ENCODE measurements at regions not wholly inside any gene's neighbourhood (a gene's known extent, or its start where the extent isn't known, plus 50 kb on each side); places are given as distances from the start of the nearest gene placed in this dataset.

- DNase-seq (ENCODE audit: low read depth): no peak
- no peak overlapping the region for H3K4me3 ChIP-seq (ENCODE audit: low read length)
- TF ChIP-seq, protein P1, sequence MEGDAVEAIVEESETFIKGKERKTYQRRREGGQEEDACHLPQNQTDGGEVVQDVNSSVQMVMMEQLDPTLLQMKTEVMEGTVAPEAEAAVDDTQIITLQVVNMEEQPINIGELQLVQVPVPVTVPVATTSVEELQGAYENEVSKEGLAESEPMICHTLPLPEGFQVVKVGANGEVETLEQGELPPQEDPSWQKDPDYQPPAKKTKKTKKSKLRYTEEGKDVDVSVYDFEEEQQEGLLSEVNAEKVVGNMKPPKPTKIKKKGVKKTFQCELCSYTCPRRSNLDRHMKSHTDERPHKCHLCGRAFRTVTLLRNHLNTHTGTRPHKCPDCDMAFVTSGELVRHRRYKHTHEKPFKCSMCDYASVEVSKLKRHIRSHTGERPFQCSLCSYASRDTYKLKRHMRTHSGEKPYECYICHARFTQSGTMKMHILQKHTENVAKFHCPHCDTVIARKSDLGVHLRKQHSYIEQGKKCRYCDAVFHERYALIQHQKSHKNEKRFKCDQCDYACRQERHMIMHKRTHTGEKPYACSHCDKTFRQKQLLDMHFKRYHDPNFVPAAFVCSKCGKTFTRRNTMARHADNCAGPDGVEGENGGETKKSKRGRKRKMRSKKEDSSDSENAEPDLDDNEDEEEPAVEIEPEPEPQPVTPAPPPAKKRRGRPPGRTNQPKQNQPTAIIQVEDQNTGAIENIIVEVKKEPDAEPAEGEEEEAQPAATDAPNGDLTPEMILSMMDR (conservative IDR thresholded peaks at IDR 0.05; ENCODE audit: low read depth, low read length): no peak
These were observed 96.4 kb upstream of the CACNA1E start for GRCh38 chr1:181386951-181387350.

GRCh38 chr1:181387702-181388101 lies 95.6 kb upstream of the CACNA1E start:
- TF ChIP-seq, protein P1 (conservative IDR thresholded peaks at IDR 0.05; ENCODE audit: low read depth, low read length): no peak
- no peak overlapping the region for H3K4me3 ChIP-seq (ENCODE audit: low read length)
- no peak for DNase-seq (ENCODE audit: low read depth)

GRCh38 chr1:181390410-181391077 lies 92.8 kb upstream of the CACNA1E start:
- TF ChIP-seq, protein P1 (conservative IDR thresholded peaks at IDR 0.05; ENCODE audit: low read depth, low read length): no peak
- H3K4me3 ChIP-seq (ENCODE audit: low read length): no peak overlapping the region
- no peak for DNase-seq (ENCODE audit: low read depth)

- no peak for DNase-seq (ENCODE audit: low read depth)
- no peak overlapping the region for H3K4me3 ChIP-seq (ENCODE audit: low read length)
- TF ChIP-seq, protein P1 (conservative IDR thresholded peaks at IDR 0.05; ENCODE audit: low read depth, low read length): no peak
These were observed 91.9 kb upstream of the CACNA1E start for GRCh38 chr1:181391301-181391900.

- DNase-seq (ENCODE audit: low read depth): no peak
- H3K4me3 ChIP-seq (ENCODE audit: low read length): no peak overlapping the region
- TF ChIP-seq, protein P1 (conservative IDR thresholded peaks at IDR 0.05; ENCODE audit: low read depth, low read length): no peak
These were observed 91.2 kb upstream of the CACNA1E start for GRCh38 chr1:181392133-181392532.

DNA sequence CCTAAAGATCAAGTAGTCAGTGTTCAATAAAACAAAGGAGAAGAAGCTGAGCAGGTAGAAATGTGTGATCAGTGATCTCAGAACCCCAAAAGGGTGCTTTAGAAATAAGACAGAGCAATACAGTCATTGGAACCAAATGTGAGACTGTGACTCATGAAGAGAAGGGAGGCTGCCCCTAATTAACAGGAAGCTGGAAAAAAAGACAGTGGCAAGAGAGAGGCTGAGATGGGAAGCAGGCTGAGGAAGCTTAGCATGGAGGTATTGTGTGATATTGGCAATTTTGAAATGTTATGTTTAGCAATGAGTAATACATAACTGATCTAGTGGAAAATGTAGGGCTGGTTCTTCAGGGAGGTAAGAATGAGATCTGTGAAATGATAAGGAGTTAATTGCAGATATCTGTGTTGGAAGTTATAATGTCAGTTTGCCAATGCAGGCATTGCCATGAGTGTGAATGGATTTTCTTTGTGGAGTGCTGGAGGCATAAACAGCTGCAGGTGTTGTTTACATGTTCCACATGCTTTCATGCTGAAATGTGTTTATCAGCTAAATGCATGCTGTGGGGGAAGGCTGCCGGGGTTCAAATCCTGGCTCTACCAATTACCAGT lies 90.6 kb upstream of the CACNA1E start:
- DNase-seq (ENCODE audit: low read depth): no peak
- no peak overlapping the region for H3K4me3 ChIP-seq (ENCODE audit: low read length)
- TF ChIP-seq, protein P1 (conservative IDR thresholded peaks at IDR 0.05; ENCODE audit: low read depth, low read length): no peak

GRCh38 chr1:181394766-181395165 lies 88.6 kb upstream of the CACNA1E start:
- DNase-seq (ENCODE audit: low read depth): no peak
- TF ChIP-seq, protein P1 (conservative IDR thresholded peaks at IDR 0.05; ENCODE audit: low read depth, low read length): no peak
- no peak overlapping the region for H3K4me3 ChIP-seq (ENCODE audit: low read length)

Data from retinal pigment epithelial cell (primary cell).